ENCODE measurements at regions not wholly inside any gene's neighbourhood (a gene's known extent, or its start where the extent isn't known, plus 50 kb on each side); places are given as distances from the start of the nearest gene placed in this dataset.

- FAIRE-seq: no peak
- CTCF ChIA-PET (ENCODE audit: partially characterized antibody): no interaction called here
- H3K23ac ChIP-seq (ENCODE audit: insufficient read length): no peak overlapping the region
Observed at GRCh38 chr17:71387456-71387855, 733.4 kb upstream of the SOX9 start.

More at GRCh38 chr17:71387456-71387855, 733.4 kb upstream of the SOX9 start:
- Histone ChIP-seq H3K79me1 (ENCODE audit: low read depth, low read length) (no peaks in the 10 kb centered on the region), H3K9me3 (ENCODE audit: insufficient read depth in 2 of 2, low read depth in 1 of 2, low read length in 1 of 2) (peaks cover 8 to 12% of the 10 kb centered on the region in 2 experiments; a peak in 2 of 4 replicates), H3K4ac (replicated peaks; ENCODE audit: insufficient read length, low read depth, low read length) (no peak overlapping the region), H2BK5ac (ENCODE audit: low read depth, low read length) (no peak overlapping the region), H3K27ac (ENCODE audit: low read depth, low read length) (no peak overlapping the region), H4K20me1 (replicated peaks in 1 of 2; ENCODE audit: control insufficient read depth in 1 of 2, insufficient read depth in 2 of 2, low read length in 2 of 2) (no peaks in the 10 kb centered on the region), H4K8ac (ENCODE audit: extremely low read depth, insufficient read depth, low read length) (no peak overlapping the region), H3K36me3 (ENCODE audit: control insufficient read depth in 2 of 4, insufficient read depth in 4 of 4, low read length in 3 of 4) (no peaks in the 10 kb centered on the region), H3K4me1 (replicated peaks in 1 of 4; ENCODE audit: control insufficient read depth in 3 of 4, insufficient read depth in 4 of 4, low read length in 3 of 4) (no peaks in the 10 kb centered on the region), H4K91ac (replicated peaks; ENCODE audit: insufficient read length, low read length) (no peak overlapping the region), H3K18ac (ENCODE audit: extremely low read depth, low read length) (no peak overlapping the region), H4K5ac (ENCODE audit: insufficient read length, low read depth, low read length) (no peak overlapping the region), H2BK120ac (replicated peaks; ENCODE audit: low read depth, low read length) (no peak overlapping the region), H3K9ac (replicated peaks in 1 of 4; ENCODE audit: extremely low read depth in 1 of 4, low read depth in 3 of 4, low read length in 3 of 4) (no peak overlapping the region), H2BK12ac (ENCODE audit: low read depth, low read length) (no peak overlapping the region), H2BK15ac (ENCODE audit: low read length) (no peak overlapping the region), H3K23me2 (ENCODE audit: low read depth, low read length) (no peaks in the 10 kb centered on the region), H3K4me3 (ENCODE audit: extremely low read depth in 1 of 4, insufficient read depth in 2 of 4, low read depth in 3 of 4, low read length in 4 of 4) (no peak overlapping the region), H3K56ac (replicated peaks; ENCODE audit: insufficient read length, low read depth, low read length) (no peak overlapping the region), H3K4me2 (ENCODE audit: insufficient read depth in 1 of 2, low read depth in 2 of 2, low read length in 2 of 2) (no peak overlapping the region), H3K27me3 (replicated peaks in 1 of 4; ENCODE audit: control insufficient read depth in 3 of 4, extremely low read depth in 1 of 4, insufficient read depth in 3 of 4, low read length in 3 of 4) (no peaks in the 10 kb centered on the region), H2AFZ (ENCODE audit: low read length) (no peak overlapping the region), H3K14ac (ENCODE audit: insufficient read length) (no peak overlapping the region), H3K79me2 (ENCODE audit: control insufficient read depth in 1 of 2, insufficient read depth in 2 of 2, low read length in 2 of 2) (no peaks in the 10 kb centered on the region), H2BK20ac (ENCODE audit: low read length) (no peak overlapping the region), H2AK5ac (ENCODE audit: low read depth, low read length) (no peak overlapping the region)
- POLR2A ChIA-PET (ENCODE audit: partially characterized antibody): no interaction called here
- DNase-seq (ENCODE audit: low read depth in 1 of 2, low spot score in 2 of 2): no peak
- TF ChIP-seq RBBP5 (IDR thresholded peaks at IDR 0.05; ENCODE audit: borderline replicate concordance, low read depth, low read length) (no peak), TCF12 (IDR thresholded peaks at IDR 0.05; ENCODE audit: low read depth, low read length) (no peak), GABPA (IDR thresholded peaks at IDR 0.05; ENCODE audit: borderline replicate concordance, insufficient read depth, low read length) (no peak)
